GM13977 (cell line): ENCODE measurements at regions not wholly inside any gene's neighbourhood (a gene's known extent, or its start where the extent isn't known, plus 50 kb on each side); places are given as distances from the start of the nearest gene placed in this dataset.

Source experiments
- DNase-seq: peaks from one replicate; pipeline ENCODE4 v3.0.0; 2012; ENCODE audit warnings: low spot score
- in situ Hi-C: fragments of 300-500 bp; cut with MboI; formaldehyde crosslinking; loops from one replicate; pipeline ENCODE4 v1.12.0; 2022; ENCODE audit warnings: low sequenced_read_pairs, low pct_unique_long_range_greater_than_20kb, mixed read lengths, inconsistent platforms; ENCODE audit not compliant: unreplicated experiment
- TF ChIP-seq, protein P1 (sequence below): IDR thresholded peaks from 2 replicates; pipeline ENCODE4 v1.5.1; 2012; ENCODE audit warnings: mild to moderate bottlenecking, control low read depth; ENCODE audit not compliant: insufficient read depth; ENCODE audit errors: extremely low read depth, missing control alignments

- DNase-seq: no peak
- TF ChIP-seq, protein P1, sequence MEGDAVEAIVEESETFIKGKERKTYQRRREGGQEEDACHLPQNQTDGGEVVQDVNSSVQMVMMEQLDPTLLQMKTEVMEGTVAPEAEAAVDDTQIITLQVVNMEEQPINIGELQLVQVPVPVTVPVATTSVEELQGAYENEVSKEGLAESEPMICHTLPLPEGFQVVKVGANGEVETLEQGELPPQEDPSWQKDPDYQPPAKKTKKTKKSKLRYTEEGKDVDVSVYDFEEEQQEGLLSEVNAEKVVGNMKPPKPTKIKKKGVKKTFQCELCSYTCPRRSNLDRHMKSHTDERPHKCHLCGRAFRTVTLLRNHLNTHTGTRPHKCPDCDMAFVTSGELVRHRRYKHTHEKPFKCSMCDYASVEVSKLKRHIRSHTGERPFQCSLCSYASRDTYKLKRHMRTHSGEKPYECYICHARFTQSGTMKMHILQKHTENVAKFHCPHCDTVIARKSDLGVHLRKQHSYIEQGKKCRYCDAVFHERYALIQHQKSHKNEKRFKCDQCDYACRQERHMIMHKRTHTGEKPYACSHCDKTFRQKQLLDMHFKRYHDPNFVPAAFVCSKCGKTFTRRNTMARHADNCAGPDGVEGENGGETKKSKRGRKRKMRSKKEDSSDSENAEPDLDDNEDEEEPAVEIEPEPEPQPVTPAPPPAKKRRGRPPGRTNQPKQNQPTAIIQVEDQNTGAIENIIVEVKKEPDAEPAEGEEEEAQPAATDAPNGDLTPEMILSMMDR: no peak
- in situ Hi-C loops: no loop called here
Measured at GRCh38 chr10:32114508-32114907, 58.3 kb upstream of the KIF5B start.

DNA sequence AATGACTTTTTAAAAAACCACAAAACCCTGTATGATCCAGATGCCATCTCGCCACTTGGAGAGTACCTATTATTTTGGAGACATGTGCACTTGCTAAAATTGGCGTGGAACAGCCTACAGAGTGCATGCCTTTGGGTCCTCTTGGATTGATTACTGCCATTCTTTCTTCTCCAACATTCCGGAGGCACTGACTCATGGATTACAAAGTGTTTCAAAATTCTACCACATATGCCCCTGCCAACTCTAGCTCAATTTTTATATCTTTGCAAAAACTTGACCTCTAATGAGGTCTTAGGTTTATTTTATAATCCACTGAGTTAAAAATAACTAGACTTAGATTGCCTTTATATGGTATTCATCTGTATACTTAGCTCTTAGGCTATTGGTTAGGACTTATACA, 55.8 kb upstream of the KIF5B start:
- TF ChIP-seq, protein P1: no peak
- DNase-seq: no peak
- in situ Hi-C loops: no loop called here

DNA sequence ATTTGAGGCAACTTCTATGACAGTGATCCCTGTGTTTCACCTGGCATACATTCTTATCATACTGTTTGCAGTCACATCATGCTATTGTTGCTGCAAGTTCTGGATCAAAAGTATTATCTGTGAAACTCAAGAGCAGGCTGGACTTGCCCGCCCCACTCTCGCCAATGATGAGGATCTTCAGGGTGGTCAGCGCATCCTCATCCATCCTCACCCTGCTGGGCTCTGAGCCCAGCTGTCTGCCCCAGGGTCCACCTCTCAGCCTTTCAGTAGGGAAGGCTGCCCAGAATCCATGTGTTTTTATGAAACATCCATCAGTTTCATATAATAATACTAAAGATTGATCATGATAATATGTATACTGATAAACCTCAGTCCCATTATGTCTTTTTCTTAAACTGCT, 55.4 kb upstream of the KIF5B start:
- TF ChIP-seq, protein P1: no peak
- no peak for DNase-seq
- in situ Hi-C loops: no loop called here

- TF ChIP-seq, protein P1: no peak
- DNase-seq: no peak
- in situ Hi-C loops: no loop called here
Measured at GRCh38 chr10:32110790-32111189, 54.6 kb upstream of the KIF5B start.

DNA sequence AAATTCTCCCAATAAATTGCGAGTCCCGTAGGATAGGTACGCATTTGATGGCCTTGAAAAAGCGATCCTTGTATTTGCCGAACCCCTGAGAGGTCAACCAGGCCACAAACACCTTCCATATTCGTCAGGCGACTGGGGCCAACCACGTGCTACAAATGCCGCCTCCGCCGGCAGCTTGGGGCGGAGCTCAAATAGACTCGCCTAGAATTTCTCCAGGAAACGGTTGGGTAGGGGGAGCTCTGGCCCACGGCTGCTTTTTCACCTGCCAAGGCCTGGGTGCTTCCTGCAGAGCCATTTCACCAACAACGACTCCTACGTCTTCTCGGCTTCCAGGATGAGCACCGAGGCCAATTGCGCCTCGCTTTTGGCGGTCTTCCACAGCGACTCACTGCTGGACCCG, 53.4 kb upstream of the KIF5B start:
- DNase-seq: no peak
- in situ Hi-C loops: no loop called here
- TF ChIP-seq, protein P1: no peak
